ENCODE measurements at regions not wholly inside any gene's neighbourhood (a gene's known extent, or its start where the extent isn't known, plus 50 kb on each side); places are given as distances from the start of the nearest gene placed in this dataset.

DNA sequence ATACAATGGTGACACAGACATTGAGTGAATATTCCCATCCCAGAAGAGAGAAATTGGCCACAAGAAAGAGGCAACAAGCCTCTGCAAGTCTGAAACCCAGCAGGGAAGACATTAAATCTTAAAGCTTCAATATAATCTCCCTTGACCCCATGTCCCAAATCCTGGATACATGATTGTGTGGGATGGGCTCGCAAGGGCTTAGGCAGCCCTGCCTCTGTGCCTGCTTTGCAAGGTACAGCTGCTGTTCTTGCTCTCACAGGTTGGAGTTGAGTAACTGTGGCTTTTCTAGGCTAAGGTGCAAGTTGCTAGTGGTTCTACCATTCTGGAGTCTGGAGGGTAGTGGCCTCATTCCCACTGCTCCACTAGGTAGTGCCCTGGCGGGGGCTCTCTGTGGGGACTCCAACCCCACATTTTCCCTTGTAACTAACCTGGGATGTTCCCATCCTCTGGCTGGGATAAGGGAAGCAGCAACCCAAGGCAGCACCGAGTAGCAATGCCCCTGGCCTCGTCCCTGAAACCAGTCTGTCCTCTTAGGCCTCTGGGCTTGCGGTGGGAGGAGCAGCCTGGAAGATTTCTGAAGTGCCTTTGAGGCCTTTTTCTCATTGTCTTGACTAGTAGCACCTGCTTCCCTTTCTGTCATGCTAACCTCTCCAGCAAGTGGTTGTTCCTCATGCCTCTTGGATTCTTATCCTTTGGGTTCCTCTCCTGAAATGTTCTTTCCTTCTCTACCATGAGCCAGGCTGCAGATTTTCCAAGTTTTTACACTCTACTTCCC lies 90.0 kb downstream of the FAM174B start:
- TF ChIP-seq, protein P1, sequence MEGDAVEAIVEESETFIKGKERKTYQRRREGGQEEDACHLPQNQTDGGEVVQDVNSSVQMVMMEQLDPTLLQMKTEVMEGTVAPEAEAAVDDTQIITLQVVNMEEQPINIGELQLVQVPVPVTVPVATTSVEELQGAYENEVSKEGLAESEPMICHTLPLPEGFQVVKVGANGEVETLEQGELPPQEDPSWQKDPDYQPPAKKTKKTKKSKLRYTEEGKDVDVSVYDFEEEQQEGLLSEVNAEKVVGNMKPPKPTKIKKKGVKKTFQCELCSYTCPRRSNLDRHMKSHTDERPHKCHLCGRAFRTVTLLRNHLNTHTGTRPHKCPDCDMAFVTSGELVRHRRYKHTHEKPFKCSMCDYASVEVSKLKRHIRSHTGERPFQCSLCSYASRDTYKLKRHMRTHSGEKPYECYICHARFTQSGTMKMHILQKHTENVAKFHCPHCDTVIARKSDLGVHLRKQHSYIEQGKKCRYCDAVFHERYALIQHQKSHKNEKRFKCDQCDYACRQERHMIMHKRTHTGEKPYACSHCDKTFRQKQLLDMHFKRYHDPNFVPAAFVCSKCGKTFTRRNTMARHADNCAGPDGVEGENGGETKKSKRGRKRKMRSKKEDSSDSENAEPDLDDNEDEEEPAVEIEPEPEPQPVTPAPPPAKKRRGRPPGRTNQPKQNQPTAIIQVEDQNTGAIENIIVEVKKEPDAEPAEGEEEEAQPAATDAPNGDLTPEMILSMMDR (conservative IDR thresholded peaks at IDR 0.05; ENCODE audit: low read length), result no peak
- no peak overlapping the region for H3K4me3 ChIP-seq (ENCODE audit: low read length)
- no peak for DNase-seq (ENCODE audit: low read depth)

DNA sequence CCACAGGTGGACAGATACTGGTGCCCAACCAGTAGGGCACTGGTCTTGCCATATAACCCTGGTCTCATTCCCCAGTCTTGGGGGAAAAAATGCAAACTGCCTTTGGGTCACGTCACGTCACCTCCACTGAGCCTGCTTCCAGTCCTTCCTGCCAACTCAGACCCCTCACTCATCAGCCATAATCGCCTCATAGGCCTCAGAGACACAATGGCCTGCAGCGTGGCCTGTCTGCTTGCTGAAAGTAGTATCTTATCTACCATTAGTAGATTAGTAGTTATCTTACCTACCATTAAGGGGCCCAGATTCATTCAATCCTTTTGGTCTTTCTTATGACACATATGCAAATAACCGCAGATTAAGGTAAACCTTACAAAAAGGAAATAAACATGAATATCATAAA lies 93.8 kb downstream of the FAM174B start:
- DNase-seq (ENCODE audit: low read depth), result no peak
- H3K4me3 ChIP-seq (ENCODE audit: low read length), result no peak overlapping the region
- TF ChIP-seq, protein P1 (conservative IDR thresholded peaks at IDR 0.05; ENCODE audit: low read length), result no peak

DNA sequence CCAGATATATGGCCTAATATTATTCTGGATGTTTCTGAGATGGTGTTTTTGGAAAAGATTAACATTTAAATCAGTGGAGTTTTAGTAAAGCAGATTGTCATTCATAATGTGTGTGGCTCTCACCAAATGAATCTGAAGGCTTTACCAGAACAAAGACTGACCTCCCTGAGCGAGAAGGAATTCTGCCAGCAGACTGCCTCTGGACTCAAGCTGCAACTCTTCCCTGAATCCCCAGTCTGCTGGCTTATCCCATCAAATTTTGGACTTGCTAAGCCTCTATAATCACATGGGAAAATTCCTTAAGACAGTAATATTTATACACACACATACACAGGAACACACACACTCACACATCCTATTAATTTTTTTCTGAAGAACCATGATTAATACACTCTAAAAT lies 102.3 kb downstream of the FAM174B start:
- no peak for DNase-seq (ENCODE audit: low read depth)
- TF ChIP-seq, protein P1 (conservative IDR thresholded peaks at IDR 0.05; ENCODE audit: low read length), result no peak
- no peak overlapping the region for H3K4me3 ChIP-seq (ENCODE audit: low read length)

DNA sequence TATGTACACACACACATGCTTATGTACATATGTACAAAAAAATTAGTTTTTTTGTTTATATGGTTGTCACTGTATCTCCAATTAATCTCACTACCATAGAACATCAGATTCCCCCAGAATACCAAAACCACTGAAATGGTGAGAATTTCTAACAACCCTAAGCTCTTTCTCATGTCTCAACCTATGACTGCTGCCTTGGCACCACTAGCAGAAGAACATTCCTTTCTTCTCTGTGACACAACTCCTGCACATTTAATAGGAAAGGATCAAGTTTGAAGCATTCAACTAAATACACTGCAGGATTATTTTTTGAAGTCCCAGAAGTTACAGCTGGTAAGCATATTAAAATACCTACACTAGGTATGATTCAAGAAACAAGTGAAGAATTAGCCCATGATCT lies 109.6 kb downstream of the FAM174B start:
- DNase-seq (ENCODE audit: low read depth), result peak; percentile 48
- no peak overlapping the region for H3K4me3 ChIP-seq (ENCODE audit: low read length)
- TF ChIP-seq, protein P1 (conservative IDR thresholded peaks at IDR 0.05; ENCODE audit: low read length), result no peak

DNA sequence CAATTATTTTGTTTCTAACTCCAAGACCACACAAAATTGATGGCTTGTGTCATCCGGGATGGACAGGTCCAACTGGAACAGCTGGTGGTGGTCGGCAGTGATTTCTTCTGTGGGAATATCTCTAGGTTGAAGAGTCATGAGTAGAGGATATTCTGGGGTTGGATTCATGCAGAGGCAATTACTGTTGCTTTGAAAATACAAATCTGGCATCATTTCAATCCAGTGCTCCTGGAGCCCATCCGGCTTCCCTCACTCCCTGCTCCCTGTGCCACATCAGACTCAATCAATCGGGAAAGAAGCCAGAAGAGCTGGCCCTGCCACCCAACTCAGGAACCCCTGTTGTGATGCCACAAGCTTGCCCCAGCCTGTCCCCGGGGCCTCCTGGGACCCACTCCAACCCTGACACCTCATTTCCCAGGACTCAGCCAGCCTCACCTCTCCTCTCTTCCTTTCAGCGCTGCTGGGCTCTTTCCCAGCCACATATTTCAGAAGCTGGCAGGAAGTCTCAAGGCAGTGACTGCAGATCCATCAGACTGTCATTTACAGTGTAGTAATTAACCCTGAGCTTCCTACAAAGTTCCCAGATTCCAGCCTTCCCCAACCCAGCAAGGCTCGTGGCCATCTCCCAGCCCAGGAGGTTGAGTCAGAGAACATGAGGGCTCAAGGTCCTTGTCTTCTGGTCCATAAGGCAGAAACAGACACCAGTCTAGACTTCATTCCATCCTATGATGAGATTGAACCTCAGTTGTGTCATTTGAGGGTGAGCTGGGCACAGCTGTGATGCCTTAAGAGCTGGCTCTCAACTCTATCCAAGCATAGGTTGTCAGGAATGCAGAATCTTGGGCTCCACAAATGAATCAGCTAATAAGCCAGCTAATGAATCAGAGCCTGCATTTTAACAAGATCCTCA lies 114.0 kb downstream of the FAM174B start:
- DNase-seq (ENCODE audit: low read depth), result peak; percentile 77
- TF ChIP-seq, protein P1 (conservative IDR thresholded peaks at IDR 0.05; ENCODE audit: low read length), result no peak

DNA sequence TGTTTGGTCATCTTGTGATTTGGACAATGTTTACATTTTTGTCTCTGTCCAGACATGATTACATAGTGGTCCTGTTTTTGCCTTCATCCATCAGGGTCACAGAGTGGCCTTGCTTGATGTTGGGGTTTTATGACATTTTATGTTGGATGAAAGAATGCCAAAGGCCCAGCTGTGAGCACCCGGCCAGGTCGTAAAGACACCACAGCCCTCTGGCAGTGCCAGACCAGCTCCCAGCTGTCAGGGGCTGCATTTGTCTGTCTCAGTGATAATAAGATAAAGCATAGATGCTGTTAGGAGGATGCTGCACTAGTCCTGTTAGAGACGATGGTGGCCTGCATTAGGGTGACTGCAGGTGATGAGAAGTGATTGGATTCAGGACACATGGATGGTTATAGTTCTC lies 117.5 kb downstream of the FAM174B start:
- TF ChIP-seq, protein P1 (conservative IDR thresholded peaks at IDR 0.05; ENCODE audit: low read length), result no peak
- H3K4me3 ChIP-seq (ENCODE audit: low read length), result no peak overlapping the region
- no peak for DNase-seq (ENCODE audit: low read depth)

More for the DNA sequence above, 114.0 kb downstream of the FAM174B start:
- H3K4me3 ChIP-seq (ENCODE audit: low read length), result no peak overlapping the region

Measured in AG10803 (cell line).